HEK293T (cell line): ENCODE measurements at regions not wholly inside any gene's neighbourhood (a gene's known extent, or its start where the extent isn't known, plus 50 kb on each side); places are given as distances from the start of the nearest gene placed in this dataset.

Experiments
- ARNT ChIP-seq: fragments of 450-650 bp; IDR thresholded peaks from 2 replicates; pipeline ENCODE4 v1.6.1; 2017; ENCODE audit warnings: mild to moderate bottlenecking
- BHLHE40 ChIP-seq: fragments of 450-650 bp; IDR thresholded peaks from 2 replicates; pipeline ENCODE4 v1.6.1; 2016; ENCODE audit warnings: mild to moderate bottlenecking, moderate library complexity, borderline replicate concordance
- ELF4 ChIP-seq: fragments of 450-650 bp; IDR thresholded peaks from 2 replicates; pipeline ENCODE4 v1.6.1; 2017; ENCODE audit warnings: antibody characterized with exemption
- FOXK2 ChIP-seq: fragments of 450-650 bp; IDR thresholded peaks from 2 replicates; pipeline ENCODE4 v1.6.1; 2016; ENCODE audit warnings: mild to moderate bottlenecking
- FOXM1 ChIP-seq: fragments of 450-650 bp; IDR thresholded peaks from 2 replicates; pipeline ENCODE4 v1.6.1; 2017; ENCODE audit warnings: mild to moderate bottlenecking, borderline replicate concordance
- HDGF ChIP-seq: fragments of 450-650 bp; IDR thresholded peaks from 2 replicates; pipeline ENCODE4 v1.6.1; 2017; ENCODE audit warnings: antibody characterized with exemption, borderline replicate concordance
- SP1 ChIP-seq: fragments of 450-650 bp; IDR thresholded peaks from 2 replicates; pipeline ENCODE4 v1.6.1; 2017
- SUZ12 ChIP-seq: fragments of 450-650 bp; IDR thresholded peaks from 2 replicates; pipeline ENCODE4 v1.6.1; 2016; ENCODE audit warnings: mild to moderate bottlenecking
- TARDBP ChIP-seq: fragments of 450-650 bp; IDR thresholded peaks from 2 replicates; pipeline ENCODE4 v1.6.1; 2016
- ZNF384 ChIP-seq: fragments of 450-650 bp; IDR thresholded peaks from 2 replicates; pipeline ENCODE4 v1.6.1; 2016
- TF ChIP-seq, protein P1 (sequence below): fragments of 450-650 bp; IDR thresholded peaks from 2 replicates; pipeline ENCODE4 v1.6.1; 2016

DNA sequence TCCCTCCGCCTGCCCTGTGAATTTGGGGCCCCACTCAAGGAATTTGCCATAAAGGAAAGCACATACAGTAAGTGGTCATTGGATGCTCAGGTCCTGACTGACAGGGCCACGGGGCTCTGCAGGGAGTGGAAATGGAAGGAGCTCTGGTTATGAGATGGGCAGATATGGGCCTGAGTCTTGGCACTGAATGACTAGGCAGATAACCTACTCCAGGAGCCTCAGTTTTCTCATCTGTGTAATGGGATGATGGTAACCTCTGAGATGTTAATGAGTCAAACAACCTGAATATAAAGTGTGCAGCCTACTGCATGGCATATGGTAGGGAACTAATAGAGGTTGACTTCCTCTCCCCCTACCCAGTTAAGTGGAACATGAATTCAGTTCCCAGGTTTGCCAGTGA, 56.4 kb upstream of the NAA20 start:
- TF ChIP-seq ELF4, result no peak
- no peak for TF ChIP-seq SP1
- TF ChIP-seq FOXM1, result no peak
- no peak for TF ChIP-seq TARDBP
- no peak for TF ChIP-seq SUZ12
- no peak for TF ChIP-seq ZNF384
- TF ChIP-seq, protein P1, sequence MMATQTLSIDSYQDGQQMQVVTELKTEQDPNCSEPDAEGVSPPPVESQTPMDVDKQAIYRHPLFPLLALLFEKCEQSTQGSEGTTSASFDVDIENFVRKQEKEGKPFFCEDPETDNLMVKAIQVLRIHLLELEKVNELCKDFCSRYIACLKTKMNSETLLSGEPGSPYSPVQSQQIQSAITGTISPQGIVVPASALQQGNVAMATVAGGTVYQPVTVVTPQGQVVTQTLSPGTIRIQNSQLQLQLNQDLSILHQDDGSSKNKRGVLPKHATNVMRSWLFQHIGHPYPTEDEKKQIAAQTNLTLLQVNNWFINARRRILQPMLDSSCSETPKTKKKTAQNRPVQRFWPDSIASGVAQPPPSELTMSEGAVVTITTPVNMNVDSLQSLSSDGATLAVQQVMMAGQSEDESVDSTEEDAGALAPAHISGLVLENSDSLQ, result no peak
- no peak for TF ChIP-seq BHLHE40
- no peak for TF ChIP-seq HDGF
- no peak for TF ChIP-seq FOXK2
- no peak for TF ChIP-seq ARNT
